ENCODE measurements at regions not wholly inside any gene's neighbourhood (a gene's known extent, or its start where the extent isn't known, plus 50 kb on each side); places are given as distances from the start of the nearest gene placed in this dataset.

GRCh38 chr9:115169003-115169402 is 51.0 kb upstream of the TNC start:
- no peak for DNase-seq

- no peak for DNase-seq
Observed at GRCh38 chr9:115170358-115171073, 52.6 kb upstream of the TNC start.

- DNase-seq, result no peak
Observed at GRCh38 chr9:115171921-115172388, 54.0 kb upstream of the TNC start.

GRCh38 chr9:115182264-115182663 is 64.3 kb upstream of the TNC start:
- DNase-seq, result no peak

- no peak for DNase-seq
Observed at GRCh38 chr9:115183436-115183835, 65.5 kb upstream of the TNC start.

- no peak for DNase-seq
Observed at GRCh38 chr9:115189686-115190085, 71.7 kb upstream of the TNC start.

- DNase-seq, result no peak
Observed at GRCh38 chr9:115191667-115192066, 73.7 kb upstream of the TNC start.

- no peak for DNase-seq
Observed at GRCh38 chr9:115192280-115192679, 74.3 kb upstream of the TNC start.

GRCh38 chr9:115192835-115193525 is 75.0 kb upstream of the TNC start:
- no peak for DNase-seq

GRCh38 chr9:115193777-115194176 is 75.8 kb upstream of the TNC start:
- no peak for DNase-seq

- no peak for DNase-seq
Observed at GRCh38 chr9:115194216-115194615, 76.3 kb upstream of the TNC start.

- DNase-seq, result no peak
Observed at GRCh38 chr9:115195912-115196311, 78.0 kb upstream of the TNC start.

GRCh38 chr9:115196919-115197318 is 79.0 kb upstream of the TNC start:
- no peak for DNase-seq

- DNase-seq, result no peak
Observed at GRCh38 chr9:115198001-115198400, 80.0 kb upstream of the TNC start.

- DNase-seq, result no peak
Observed at GRCh38 chr9:115200711-115201505, 83.0 kb upstream of the TNC start.

GRCh38 chr9:115202181-115202580 is 84.2 kb upstream of the TNC start:
- DNase-seq, result no peak

GRCh38 chr9:115202960-115203751 is 85.2 kb upstream of the TNC start:
- DNase-seq, result no peak

GRCh38 chr9:115204904-115205453 is 87.0 kb upstream of the TNC start:
- no peak for DNase-seq

GRCh38 chr9:115207003-115207836 is 89.3 kb upstream of the TNC start:
- DNase-seq, result no peak

GRCh38 chr9:115208501-115208900 is 90.5 kb upstream of the TNC start:
- DNase-seq, result no peak

- DNase-seq, result no peak
Observed at GRCh38 chr9:115209601-115210306, 91.8 kb upstream of the TNC start.
